Osteocyte (in vitro differentiated cells): ENCODE measurements at regions not wholly inside any gene's neighbourhood (a gene's known extent, or its start where the extent isn't known, plus 50 kb on each side); places are given as distances from the start of the nearest gene placed in this dataset.
A peak's percentile ranks its signal among the peaks of the same experiment; 100 is the strongest.
"Not testable (repeated sequence)": the region's sequence is repeated elsewhere in the genome, so short reads cannot be mapped to it uniquely, and the experiment has no call there.

Experiments
- DNase-seq: peaks from one replicate; pipeline ENCODE4 v3.0.0; 2021; ENCODE audit warnings: mixed read lengths; ENCODE audit not compliant: unreplicated experiment; ENCODE audit errors: extremely low spot score
- H3K27ac Mint-ChIP-seq: one replicate; pipeline ENCODE4 v1.8.0; 2021; ENCODE audit warnings: mild to moderate bottlenecking, mixed read lengths; ENCODE audit not compliant: unreplicated experiment
- H3K27me3 Mint-ChIP-seq: one replicate; pipeline ENCODE4 v1.8.0; 2021; ENCODE audit warnings: mixed read lengths; ENCODE audit not compliant: unreplicated experiment
- H3K36me3 Mint-ChIP-seq: one replicate; pipeline ENCODE4 v1.8.0; 2021; ENCODE audit warnings: mixed read lengths; ENCODE audit not compliant: unreplicated experiment
- H3K4me1 Mint-ChIP-seq: one replicate; pipeline ENCODE4 v1.8.0; 2021; ENCODE audit warnings: mixed read lengths; ENCODE audit not compliant: unreplicated experiment
- H3K4me3 Mint-ChIP-seq: one replicate; pipeline ENCODE4 v1.8.0; 2021; ENCODE audit warnings: mild to moderate bottlenecking, moderate library complexity, mixed read lengths; ENCODE audit not compliant: unreplicated experiment
- H3K9me3 Mint-ChIP-seq: one replicate; pipeline ENCODE4 v1.8.0; 2021; ENCODE audit warnings: mixed read lengths; ENCODE audit not compliant: unreplicated experiment
- TF ChIP-seq, protein P1 (sequence below): fragments of 200-600 bp; sonication (generic); IDR thresholded peaks from 2 replicates; pipeline ENCODE4 v1.5.0; 2021; ENCODE audit warnings: antibody characterized with exemption, mild to moderate bottlenecking, moderate library complexity

GRCh38 chr2:150675807-150676206 is 188.3 kb upstream of the RND3 start:
- TF ChIP-seq, protein P1, sequence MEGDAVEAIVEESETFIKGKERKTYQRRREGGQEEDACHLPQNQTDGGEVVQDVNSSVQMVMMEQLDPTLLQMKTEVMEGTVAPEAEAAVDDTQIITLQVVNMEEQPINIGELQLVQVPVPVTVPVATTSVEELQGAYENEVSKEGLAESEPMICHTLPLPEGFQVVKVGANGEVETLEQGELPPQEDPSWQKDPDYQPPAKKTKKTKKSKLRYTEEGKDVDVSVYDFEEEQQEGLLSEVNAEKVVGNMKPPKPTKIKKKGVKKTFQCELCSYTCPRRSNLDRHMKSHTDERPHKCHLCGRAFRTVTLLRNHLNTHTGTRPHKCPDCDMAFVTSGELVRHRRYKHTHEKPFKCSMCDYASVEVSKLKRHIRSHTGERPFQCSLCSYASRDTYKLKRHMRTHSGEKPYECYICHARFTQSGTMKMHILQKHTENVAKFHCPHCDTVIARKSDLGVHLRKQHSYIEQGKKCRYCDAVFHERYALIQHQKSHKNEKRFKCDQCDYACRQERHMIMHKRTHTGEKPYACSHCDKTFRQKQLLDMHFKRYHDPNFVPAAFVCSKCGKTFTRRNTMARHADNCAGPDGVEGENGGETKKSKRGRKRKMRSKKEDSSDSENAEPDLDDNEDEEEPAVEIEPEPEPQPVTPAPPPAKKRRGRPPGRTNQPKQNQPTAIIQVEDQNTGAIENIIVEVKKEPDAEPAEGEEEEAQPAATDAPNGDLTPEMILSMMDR = no peak
- Mint-ChIP-seq H3K9me3 (peaks cover 5% of the 10 kb centered on the region), H3K4me3 (no peak overlapping the region), H3K27ac (no peak overlapping the region), H3K36me3 (no peaks in the 10 kb centered on the region), H3K4me1 (peaks cover 1% of the 10 kb centered on the region), H3K27me3 (no peaks in the 10 kb centered on the region)
- DNase-seq = no peak

GRCh38 chr2:150674283-150674682 is 186.8 kb upstream of the RND3 start:
- TF ChIP-seq, protein P1 = no peak
- H3K36me3 Mint-ChIP-seq = no peaks in the 10 kb centered on the region
- no peaks in the 10 kb centered on the region for H3K4me1 Mint-ChIP-seq
- H3K9me3 Mint-ChIP-seq = peaks cover 5% of the 10 kb centered on the region
- no peak overlapping the region for H3K4me3 Mint-ChIP-seq
- no peak overlapping the region for H3K27ac Mint-ChIP-seq
- no peaks in the 10 kb centered on the region for H3K27me3 Mint-ChIP-seq
- no peak for DNase-seq

- peaks cover 16% of the 10 kb centered on the region for H3K9me3 Mint-ChIP-seq
- no peaks in the 10 kb centered on the region for H3K36me3 Mint-ChIP-seq
- no peak overlapping the region for H3K27ac Mint-ChIP-seq
- TF ChIP-seq, protein P1 = no peak
- no peak overlapping the region for H3K4me3 Mint-ChIP-seq
- H3K4me1 Mint-ChIP-seq = no peaks in the 10 kb centered on the region
- DNase-seq = no peak
- H3K27me3 Mint-ChIP-seq = no peaks in the 10 kb centered on the region
These were observed 184.8 kb upstream of the RND3 start for GRCh38 chr2:150672311-150672710.

DNA sequence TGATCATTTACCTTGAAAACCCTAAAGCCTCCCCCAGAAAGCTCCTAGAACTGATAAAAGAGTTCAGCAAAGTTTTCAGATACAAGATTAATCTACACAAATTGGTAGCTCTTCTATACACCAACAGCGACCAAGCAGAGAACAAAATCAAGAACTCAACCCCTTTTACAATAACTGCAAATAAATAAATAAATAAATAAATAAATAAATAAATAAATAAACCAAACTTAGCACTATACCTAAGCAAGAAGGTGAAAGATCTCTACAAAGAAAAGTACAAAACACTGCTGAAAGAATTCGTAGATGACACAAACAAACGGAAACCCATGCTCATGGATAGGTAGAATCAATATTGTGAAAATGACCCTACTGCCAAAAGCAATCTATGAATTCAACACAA is 182.0 kb upstream of the RND3 start:
- H3K9me3 Mint-ChIP-seq = peaks cover 16% of the 10 kb centered on the region
- H3K4me3 Mint-ChIP-seq = no peak overlapping the region
- TF ChIP-seq, protein P1 = no peak
- no peak for DNase-seq
- no peak overlapping the region for H3K27ac Mint-ChIP-seq
- no peaks in the 10 kb centered on the region for H3K36me3 Mint-ChIP-seq
- H3K4me1 Mint-ChIP-seq = no peaks in the 10 kb centered on the region
- no peaks in the 10 kb centered on the region for H3K27me3 Mint-ChIP-seq

- H3K36me3 Mint-ChIP-seq, DNase-seq, H3K4me3 Mint-ChIP-seq, H3K27me3 Mint-ChIP-seq, H3K27ac Mint-ChIP-seq, H3K4me1 Mint-ChIP-seq: not testable (repeated sequence)
- peaks cover 20% of the 10 kb centered on the region for H3K9me3 Mint-ChIP-seq
These were observed 179.6 kb upstream of the RND3 start for GRCh38 chr2:150667039-150667438.

- H3K36me3 Mint-ChIP-seq = peaks cover 8% of the 10 kb centered on the region
- TF ChIP-seq, protein P1 = no peak
- no peaks in the 10 kb centered on the region for H3K27me3 Mint-ChIP-seq
- H3K4me3 Mint-ChIP-seq = no peak overlapping the region
- peaks cover 9% of the 10 kb centered on the region for H3K4me1 Mint-ChIP-seq
- peaks cover 30% of the 10 kb centered on the region for H3K9me3 Mint-ChIP-seq
- DNase-seq = no peak
- H3K27ac Mint-ChIP-seq = peak overlapping the region; percentile 69
These were observed 175.7 kb upstream of the RND3 start for GRCh38 chr2:150663143-150663542.
